ENCODE measurements at regions not wholly inside any gene's neighbourhood (a gene's known extent, or its start where the extent isn't known, plus 50 kb on each side); places are given as distances from the start of the nearest gene placed in this dataset.

DNA sequence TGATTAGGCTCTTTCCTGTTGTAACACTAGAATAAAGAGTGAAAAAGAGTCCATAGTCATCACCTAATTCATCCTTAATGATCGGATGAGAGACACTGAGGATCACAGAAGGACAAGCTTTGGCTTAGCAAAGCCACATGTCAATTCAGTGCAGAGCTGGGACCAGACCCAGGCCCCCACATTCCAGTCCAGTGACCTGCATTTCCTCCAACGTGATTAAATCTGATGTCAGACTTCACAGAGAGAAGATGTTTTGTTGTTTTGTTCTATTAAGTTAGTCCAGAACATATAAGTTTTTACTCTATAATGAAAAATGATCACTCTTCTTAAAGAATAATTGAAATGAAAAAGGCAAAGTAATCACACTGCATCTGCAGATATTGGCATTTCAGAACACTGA, 377.9 kb upstream of the PAPPA start:
- H3K4me1 Mint-ChIP-seq (ENCODE audit: low read depth), result no peaks in the 10 kb centered on the region
- no peaks in the 10 kb centered on the region for H3K27me3 Mint-ChIP-seq
- H3K27ac Mint-ChIP-seq, result no peak overlapping the region
- no peak for DNase-seq (ENCODE audit: low spot score, unreplicated experiment)
- no peak for TF ChIP-seq CTCF (IDR thresholded peaks at IDR 0.05; ENCODE audit: unreplicated experiment)
- no peaks in the 10 kb centered on the region for H3K36me3 Mint-ChIP-seq (ENCODE audit: insufficient read depth)
- H3K4me3 Mint-ChIP-seq (ENCODE audit: low read depth), result no peak overlapping the region
- no peaks in the 10 kb centered on the region for H3K9me3 Mint-ChIP-seq (ENCODE audit: low read depth)

DNA sequence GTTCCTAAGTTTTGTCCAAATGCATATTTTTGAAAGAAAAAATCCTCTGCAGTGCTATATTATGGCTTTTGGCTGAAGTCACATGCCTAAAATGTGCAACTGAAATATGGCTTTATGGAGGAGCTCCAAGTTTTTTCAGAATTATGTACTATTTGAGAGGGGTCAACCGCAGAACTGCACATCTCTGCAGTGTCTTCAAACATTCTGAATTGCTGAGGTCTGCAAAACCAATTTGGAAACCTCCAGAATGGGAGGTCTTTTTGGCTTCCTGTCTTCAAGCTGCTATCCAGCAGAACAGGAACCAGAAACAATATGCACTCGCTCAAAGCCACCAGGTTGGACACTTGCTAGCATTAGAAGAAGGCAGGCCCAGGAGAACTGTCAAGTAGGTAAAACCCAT, 376.0 kb upstream of the PAPPA start:
- Mint-ChIP-seq H3K27me3 (no peaks in the 10 kb centered on the region), H3K4me3 (ENCODE audit: low read depth) (no peak overlapping the region), H3K4me1 (ENCODE audit: low read depth) (no peaks in the 10 kb centered on the region), H3K27ac (no peak overlapping the region), H3K36me3 (ENCODE audit: insufficient read depth) (no peaks in the 10 kb centered on the region), H3K9me3 (ENCODE audit: low read depth) (peaks cover 4% of the 10 kb centered on the region)
- no peak for TF ChIP-seq CTCF (IDR thresholded peaks at IDR 0.05; ENCODE audit: unreplicated experiment)
- no peak for DNase-seq (ENCODE audit: low spot score, unreplicated experiment)

GRCh38 chr9:115781070-115781736, 372.4 kb upstream of the PAPPA start:
- no peak for TF ChIP-seq CTCF (IDR thresholded peaks at IDR 0.05; ENCODE audit: unreplicated experiment)
- Mint-ChIP-seq H3K36me3 (ENCODE audit: insufficient read depth) (no peaks in the 10 kb centered on the region), H3K4me3 (ENCODE audit: low read depth) (no peak overlapping the region), H3K27me3 (no peaks in the 10 kb centered on the region), H3K4me1 (ENCODE audit: low read depth) (no peaks in the 10 kb centered on the region), H3K27ac (no peak overlapping the region), H3K9me3 (ENCODE audit: low read depth) (peaks cover 9% of the 10 kb centered on the region)
- DNase-seq (ENCODE audit: low spot score, unreplicated experiment), result no peak

DNA sequence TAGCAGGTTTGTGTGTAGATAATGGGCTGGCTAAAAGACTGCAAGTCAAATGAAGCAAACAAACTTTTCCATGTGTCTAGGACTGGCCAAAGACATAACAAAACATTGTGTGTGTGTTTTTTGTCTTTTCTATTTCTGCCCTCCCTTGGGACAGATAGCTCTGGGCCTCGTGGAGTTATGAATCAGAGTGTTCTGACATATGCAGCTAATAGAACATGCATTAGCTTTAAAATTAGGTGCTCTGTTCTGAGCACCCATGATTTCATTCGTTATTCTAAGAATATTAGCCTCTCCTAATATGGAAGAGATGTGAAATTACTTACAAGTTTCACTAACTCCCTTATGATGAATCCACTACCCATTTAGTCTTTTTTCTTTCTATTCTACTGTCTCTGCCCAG, 367.3 kb upstream of the PAPPA start:
- Mint-ChIP-seq H3K27me3 (no peaks in the 10 kb centered on the region), H3K9me3 (ENCODE audit: low read depth) (peaks cover 9% of the 10 kb centered on the region), H3K4me3 (ENCODE audit: low read depth) (no peak overlapping the region), H3K4me1 (ENCODE audit: low read depth) (peaks cover 14% of the 10 kb centered on the region), H3K36me3 (ENCODE audit: insufficient read depth) (no peaks in the 10 kb centered on the region), H3K27ac (no peak overlapping the region)
- TF ChIP-seq CTCF (IDR thresholded peaks at IDR 0.05; ENCODE audit: unreplicated experiment), result no peak
- no peak for DNase-seq (ENCODE audit: low spot score, unreplicated experiment)

DNA sequence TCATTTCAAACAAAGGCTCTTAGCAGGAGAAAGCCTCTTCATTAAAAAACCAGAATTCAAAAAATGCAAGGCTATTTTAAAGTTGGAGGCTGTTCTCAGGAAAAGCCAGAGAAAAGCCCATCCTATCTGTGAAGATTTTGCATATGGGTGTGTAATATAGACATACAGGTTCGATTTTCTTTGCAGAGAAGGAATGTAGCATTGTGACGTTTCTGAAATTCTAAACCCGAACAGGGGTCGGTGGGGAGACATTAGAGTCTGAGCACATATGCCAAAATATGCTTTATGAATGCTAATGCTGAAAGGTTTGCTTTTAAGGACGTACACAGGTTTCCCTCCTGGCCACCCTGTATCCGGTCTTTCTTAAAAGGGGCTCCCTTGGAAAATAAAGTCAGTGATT, 363.1 kb upstream of the PAPPA start:
- Mint-ChIP-seq H3K36me3 (ENCODE audit: insufficient read depth) (no peaks in the 10 kb centered on the region), H3K27me3 (no peaks in the 10 kb centered on the region), H3K9me3 (ENCODE audit: low read depth) (no peaks in the 10 kb centered on the region), H3K4me3 (ENCODE audit: low read depth) (no peak overlapping the region), H3K27ac (no peak overlapping the region), H3K4me1 (ENCODE audit: low read depth) (peaks cover 14% of the 10 kb centered on the region)
- no peak for TF ChIP-seq CTCF (IDR thresholded peaks at IDR 0.05; ENCODE audit: unreplicated experiment)
- no peak for DNase-seq (ENCODE audit: low spot score, unreplicated experiment)
